HCT116 (cell line): ENCODE measurements at regions not wholly inside any gene's neighbourhood (a gene's known extent, or its start where the extent isn't known, plus 50 kb on each side); places are given as distances from the start of the nearest gene placed in this dataset.

Experiments used
- ATAC-seq: fragments of 200-7000 bp; cut with Tn5 transposase; 2 replicates; pipeline ENCODE4 v1.9.1; 2020; ENCODE audit warnings: mild to moderate bottlenecking, moderate library complexity
- BruUV-seq: library from RNA; stranded (reverse); fragments of 400-500 nt; replicated peaks from 2 replicates; lab custom pipeline; 2021; lab: Mats Ljungman, UMichigan
- CTCF ChIA-PET: fragments of 300-600 bp; sonication (Branson Sonifier 250); formaldehyde crosslinking; loops from one replicate; lab custom pipeline; 2021; ENCODE audit warnings: antibody characterized with exemption; lab: Charles Lee
- POLR2A ChIA-PET: fragments of 300-600, 350-600 bp; sonication (Branson Sonifier 250); formaldehyde crosslinking; loops from one replicate; lab custom pipeline; 2021; ENCODE audit warnings: antibody characterized with exemption; lab: Charles Lee
- RAD21 ChIA-PET, 2 experiments: fragments of 300-600 bp; sonication (Branson Sonifier 250); formaldehyde crosslinking; loops; one replicate each; lab custom pipeline; 2023; ENCODE audit warnings: low total read pairs in 2 of 2; ENCODE audit not compliant: uncharacterized antibody in 2 of 2, unreplicated experiment in 2 of 2, low non-redundant PET in 1 of 2; lab: Charles Lee
- DNase-seq: peaks from one replicate; pipeline ENCODE4 v3.0.0-alpha.2; 2010; ENCODE audit warnings: low read depth, low spot score
- H2AFZ ChIP-seq: fragments of 200-600 bp; shearing (Covaris generic), sonication (generic); 2 replicates; pipeline ENCODE4 v1.6.1; 2017; ENCODE audit warnings: low read depth, mixed run types, mixed read lengths, antibody characterized with exemption, low read length; ENCODE audit not compliant: poor library complexity, severe bottlenecking
- H3K27ac ChIP-seq: 2 replicates; pipeline ENCODE4 v1.5.1; 2012; ENCODE audit warnings: low read depth, low read length
- H3K27me3 ChIP-seq: fragments of 200-600 bp; sonication (generic); 2 replicates; pipeline ENCODE4 v1.6.1; 2016; ENCODE audit warnings: mixed run types, low read length, mixed read lengths; ENCODE audit not compliant: insufficient read depth
- H3K36me3 ChIP-seq, 2 experiments: fragments of 200-500 bp in 1 of 2; fragments of 200-600 bp in 1 of 2; sonication (Bioruptor generic) in 1 of 2; sonication (generic) in 1 of 2; 2 replicates each; pipeline versions ENCODE4 v1.5.1 to v1.6.1; 2014 to 2016; ENCODE audit warnings: low read length in 2 of 2, inconsistent platforms in 1 of 2, mixed read lengths in 1 of 2, mixed run types in 1 of 2; ENCODE audit not compliant: insufficient read depth in 2 of 2, control insufficient read depth in 1 of 2
- H3K4me1 ChIP-seq, 2 experiments: fragments of 200-600 bp in 1 of 2; sonication (generic) in 1 of 2; 2 replicates each; pipeline versions ENCODE4 v1.5.1 to v1.6.1; 2012 to 2017; ENCODE audit warnings: low read length in 2 of 2, inconsistent platforms in 1 of 2, mild to moderate bottlenecking in 1 of 2, mixed read lengths in 1 of 2, mixed run types in 1 of 2, moderate library complexity in 1 of 2; ENCODE audit not compliant: insufficient read depth in 2 of 2, control insufficient read depth in 1 of 2
- H3K4me2 ChIP-seq: fragments of 200-600 bp; sonication (generic); 2 replicates; pipeline ENCODE4 v1.6.1; 2017; ENCODE audit warnings: mixed run types, low read length, mixed read lengths
- H3K4me3 ChIP-seq, 2 experiments: fragments of 200-600 bp in 1 of 2; sonication (generic) in 1 of 2; replicated peaks in 1 of 2; 2 replicates each; pipeline ENCODE4 v1.5.1; 2011 to 2016; ENCODE audit warnings: low read length in 2 of 2, control low read depth in 1 of 2, low read depth in 1 of 2, mild to moderate bottlenecking in 1 of 2, mixed read lengths in 1 of 2, mixed run types in 1 of 2
- H3K79me2 ChIP-seq: fragments of 200-600 bp; sonication (generic); 2 replicates; pipeline ENCODE4 v1.6.1; 2017; ENCODE audit warnings: mild to moderate bottlenecking, mixed run types, low read length, moderate library complexity, mixed read lengths; ENCODE audit not compliant: insufficient read depth
- H3K9ac ChIP-seq: fragments of 200-600 bp; sonication (generic); 2 replicates; pipeline ENCODE4 v1.6.1; 2016; ENCODE audit warnings: low read length, mixed read lengths
- H3K9me2 ChIP-seq: fragments of 200-600 bp; sonication (generic), shearing (Covaris generic); 2 replicates; pipeline ENCODE4 v1.6.1; 2017; ENCODE audit warnings: mixed run types, mild to moderate bottlenecking, moderate library complexity; ENCODE audit not compliant: insufficient read depth
- H3K9me3 ChIP-seq, 2 experiments: fragments of 200-500 bp in 1 of 2; fragments of 200-600 bp in 1 of 2; sonication (Bioruptor generic) in 1 of 2; sonication (generic) in 1 of 2; 2 replicates each; pipeline ENCODE4 v1.6.1; 2014 to 2017; ENCODE audit warnings: low read length in 2 of 2, mixed read lengths in 2 of 2, inconsistent platforms in 1 of 2, low read depth in 1 of 2, mild to moderate bottlenecking in 1 of 2, mixed run types in 1 of 2, moderate library complexity in 1 of 2; ENCODE audit not compliant: control insufficient read depth in 1 of 2, insufficient read depth in 1 of 2
- H4K20me1 ChIP-seq: fragments of 200-600 bp; sonication (generic), shearing (Covaris generic); 2 replicates; pipeline ENCODE4 v1.6.1; 2017; ENCODE audit warnings: mixed run types, mild to moderate bottlenecking, moderate library complexity; ENCODE audit not compliant: insufficient read depth
- CBX3 ChIP-seq: IDR thresholded peaks from 2 replicates; pipeline ENCODE4 v1.6.1; 2012; ENCODE audit warnings: low read depth
- ELF1 ChIP-seq: IDR thresholded peaks from 2 replicates; pipeline ENCODE4 v1.6.1; 2012; ENCODE audit warnings: low read depth, borderline replicate concordance
- EZH2phosphoT487 ChIP-seq: fragments of 200-600 bp; IDR thresholded peaks from 2 replicates; pipeline ENCODE4 v1.6.1; 2018; ENCODE audit warnings: antibody characterized with exemption, borderline replicate concordance
- FOSL1 ChIP-seq: IDR thresholded peaks from 2 replicates; pipeline ENCODE4 v1.6.1; 2012; ENCODE audit warnings: low read depth
- JUND ChIP-seq: IDR thresholded peaks from 2 replicates; pipeline ENCODE4 v1.6.1; 2012
- POLR2A ChIP-seq: IDR thresholded peaks from 2 replicates; pipeline ENCODE4 v1.7.0; 2011; ENCODE audit warnings: borderline replicate concordance; ENCODE audit not compliant: insufficient read depth, insufficient read length; ENCODE audit errors: extremely low read depth
- POLR2AphosphoS5 ChIP-seq: IDR thresholded peaks from 2 replicates; pipeline ENCODE4 v1.6.1; 2011; ENCODE audit warnings: mild to moderate bottlenecking, low read depth, low read length, moderate library complexity
- RAD21 ChIP-seq: IDR thresholded peaks from 2 replicates; pipeline ENCODE4 v1.6.1; 2012; ENCODE audit warnings: low read depth, mild to moderate bottlenecking
- SIN3A ChIP-seq: IDR thresholded peaks from 2 replicates; pipeline ENCODE4 v1.6.1; 2012; ENCODE audit warnings: low read depth
- SRF ChIP-seq: IDR thresholded peaks from 2 replicates; pipeline ENCODE4 v1.6.1; 2012; ENCODE audit warnings: low read depth
- TCF7L2 ChIP-seq: IDR thresholded peaks from 2 replicates; pipeline ENCODE4 v1.7.0; 2011; ENCODE audit warnings: borderline replicate concordance, inconsistent platforms; ENCODE audit not compliant: insufficient read depth, insufficient read length; ENCODE audit errors: extremely low read depth
- ZFX ChIP-seq: fragments of 450-650 bp; IDR thresholded peaks from 2 replicates; pipeline ENCODE4 v1.6.1; 2017
- ZNF274 ChIP-seq: fragments of 200-500 bp; sonication (Bioruptor generic); IDR thresholded peaks from 2 replicates; pipeline ENCODE4 v1.6.1; 2014; ENCODE audit warnings: mild to moderate bottlenecking, low read depth, low read length, inconsistent platforms
- intact Hi-C: fragments of 100-400 bp; cut with micrococcal nuclease; formaldehyde crosslinking; loops from 2 replicates; pipeline ENCODE4 v1.10.0; 2022
- TF ChIP-seq, protein P1 (sequence below): IDR thresholded peaks from 2 replicates; pipeline ENCODE4 v1.6.1; 2012
- TF ChIP-seq, protein P2 (sequence below): IDR thresholded peaks from 2 replicates; pipeline ENCODE4 v1.6.1; 2012
- TF ChIP-seq, protein P3 (sequence below): IDR thresholded peaks from 2 replicates; pipeline ENCODE4 v1.6.1; 2012; ENCODE audit warnings: low read depth

DNA sequence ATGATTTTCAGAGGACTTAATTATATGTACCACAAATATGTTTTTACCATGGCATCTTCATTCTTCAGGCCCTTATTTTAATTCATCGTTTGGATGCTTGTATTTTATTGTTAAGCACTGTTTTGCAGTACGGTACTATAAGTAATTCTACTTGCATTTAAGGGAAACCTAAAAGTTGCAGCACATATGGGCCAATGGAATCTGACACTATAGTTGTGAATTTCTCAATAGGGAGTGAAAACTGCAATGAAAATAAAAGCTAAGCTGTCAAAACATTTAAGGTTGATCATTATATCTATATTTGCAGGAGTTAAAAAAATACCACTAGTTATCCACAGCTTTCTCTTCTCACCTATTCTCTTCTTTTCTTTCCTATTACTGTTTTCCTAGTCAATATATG, 1071.8 kb downstream of the MAT2B start:
- Histone ChIP-seq H2AFZ (no peak overlapping the region), H3K9me2 (no peaks in the 10 kb centered on the region), H3K9ac (no peak overlapping the region), H3K27ac (no peak overlapping the region), H3K9me3 (peaks cover 3% of the 10 kb centered on the region in 2 experiments; a peak in 2 of 4 replicates), H3K79me2 (no peaks in the 10 kb centered on the region), H3K4me3 (no peak overlapping the region), H3K4me1 (no peaks in the 10 kb centered on the region), H4K20me1 (no peaks in the 10 kb centered on the region), H3K36me3 (no peaks in the 10 kb centered on the region), H3K4me2 (no peak overlapping the region), H3K27me3 (no peaks in the 10 kb centered on the region)
- CTCF ChIA-PET, result no interaction called here
- TF ChIP-seq JUND, result no peak
- TF ChIP-seq RAD21, result no peak
- TF ChIP-seq POLR2A, result no peak
- TF ChIP-seq, protein P1, sequence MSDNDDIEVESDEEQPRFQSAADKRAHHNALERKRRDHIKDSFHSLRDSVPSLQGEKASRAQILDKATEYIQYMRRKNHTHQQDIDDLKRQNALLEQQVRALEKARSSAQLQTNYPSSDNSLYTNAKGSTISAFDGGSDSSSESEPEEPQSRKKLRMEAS, result no peak
- TF ChIP-seq ZNF274, result no peak
- no peak for TF ChIP-seq SRF
- no peak for TF ChIP-seq EZH2phosphoT487
- TF ChIP-seq, protein P2, sequence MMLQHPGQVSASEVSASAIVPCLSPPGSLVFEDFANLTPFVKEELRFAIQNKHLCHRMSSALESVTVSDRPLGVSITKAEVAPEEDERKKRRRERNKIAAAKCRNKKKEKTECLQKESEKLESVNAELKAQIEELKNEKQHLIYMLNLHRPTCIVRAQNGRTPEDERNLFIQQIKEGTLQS, result no peak
- TF ChIP-seq SIN3A, result no peak
- no peak for TF ChIP-seq TCF7L2
- no peak for TF ChIP-seq CBX3
- TF ChIP-seq POLR2AphosphoS5, result no peak
- TF ChIP-seq ZFX, result no peak
- TF ChIP-seq, protein P3, sequence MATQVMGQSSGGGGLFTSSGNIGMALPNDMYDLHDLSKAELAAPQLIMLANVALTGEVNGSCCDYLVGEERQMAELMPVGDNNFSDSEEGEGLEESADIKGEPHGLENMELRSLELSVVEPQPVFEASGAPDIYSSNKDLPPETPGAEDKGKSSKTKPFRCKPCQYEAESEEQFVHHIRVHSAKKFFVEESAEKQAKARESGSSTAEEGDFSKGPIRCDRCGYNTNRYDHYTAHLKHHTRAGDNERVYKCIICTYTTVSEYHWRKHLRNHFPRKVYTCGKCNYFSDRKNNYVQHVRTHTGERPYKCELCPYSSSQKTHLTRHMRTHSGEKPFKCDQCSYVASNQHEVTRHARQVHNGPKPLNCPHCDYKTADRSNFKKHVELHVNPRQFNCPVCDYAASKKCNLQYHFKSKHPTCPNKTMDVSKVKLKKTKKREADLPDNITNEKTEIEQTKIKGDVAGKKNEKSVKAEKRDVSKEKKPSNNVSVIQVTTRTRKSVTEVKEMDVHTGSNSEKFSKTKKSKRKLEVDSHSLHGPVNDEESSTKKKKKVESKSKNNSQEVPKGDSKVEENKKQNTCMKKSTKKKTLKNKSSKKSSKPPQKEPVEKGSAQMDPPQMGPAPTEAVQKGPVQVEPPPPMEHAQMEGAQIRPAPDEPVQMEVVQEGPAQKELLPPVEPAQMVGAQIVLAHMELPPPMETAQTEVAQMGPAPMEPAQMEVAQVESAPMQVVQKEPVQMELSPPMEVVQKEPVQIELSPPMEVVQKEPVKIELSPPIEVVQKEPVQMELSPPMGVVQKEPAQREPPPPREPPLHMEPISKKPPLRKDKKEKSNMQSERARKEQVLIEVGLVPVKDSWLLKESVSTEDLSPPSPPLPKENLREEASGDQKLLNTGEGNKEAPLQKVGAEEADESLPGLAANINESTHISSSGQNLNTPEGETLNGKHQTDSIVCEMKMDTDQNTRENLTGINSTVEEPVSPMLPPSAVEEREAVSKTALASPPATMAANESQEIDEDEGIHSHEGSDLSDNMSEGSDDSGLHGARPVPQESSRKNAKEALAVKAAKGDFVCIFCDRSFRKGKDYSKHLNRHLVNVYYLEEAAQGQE, result no peak
- no peak for TF ChIP-seq ELF1
- no peak for TF ChIP-seq FOSL1
- RAD21 ChIA-PET, result no interaction called here
- DNase-seq (no peak), ATAC-seq (no peak)
- BruUV-seq, result no TSS peak
- intact Hi-C loops, result no loop called here
- POLR2A ChIA-PET, result no interaction called here
